ENCODE measurements at regions not wholly inside any gene's neighbourhood (a gene's known extent, or its start where the extent isn't known, plus 50 kb on each side); places are given as distances from the start of the nearest gene placed in this dataset.

- no peak for DNase-seq (ENCODE audit: low spot score)
- no peak for FAIRE-seq
Measured at GRCh38 chr6:126738146-126738545, 380.3 kb upstream of the RSPO3 start.

GRCh38 chr6:126738641-126739040 is 379.8 kb upstream of the RSPO3 start:
- FAIRE-seq (no peak), DNase-seq (ENCODE audit: low spot score) (no peak)

- DNase-seq (ENCODE audit: low spot score) (no peak), FAIRE-seq (no peak)
Measured at GRCh38 chr6:126743076-126743475, 375.4 kb upstream of the RSPO3 start.

- no peak for FAIRE-seq
Measured at GRCh38 chr6:126747728-126748540, 370.5 kb upstream of the RSPO3 start.

GRCh38 chr6:126753606-126754005 is 364.9 kb upstream of the RSPO3 start:
- FAIRE-seq (no peak), DNase-seq (ENCODE audit: low spot score) (no peak)

More at GRCh38 chr6:126747728-126748540, 370.5 kb upstream of the RSPO3 start:
- no peak for DNase-seq (ENCODE audit: low spot score)

- DNase-seq (ENCODE audit: low spot score) (no peak), FAIRE-seq (no peak)
Measured at GRCh38 chr6:126761854-126762253, 356.6 kb upstream of the RSPO3 start.

- DNase-seq (ENCODE audit: low spot score) (no peak), FAIRE-seq (no peak)
Measured at GRCh38 chr6:126764104-126764503, 354.4 kb upstream of the RSPO3 start.

- DNase-seq (ENCODE audit: low spot score) (no peak), FAIRE-seq (no peak)
Measured at GRCh38 chr6:126764671-126765070, 353.8 kb upstream of the RSPO3 start.

GRCh38 chr6:126766820-126767219 is 351.7 kb upstream of the RSPO3 start:
- FAIRE-seq, result no peak
- DNase-seq (ENCODE audit: low spot score), result no peak

GRCh38 chr6:126767711-126768110 is 350.8 kb upstream of the RSPO3 start:
- FAIRE-seq, result no peak
- no peak for DNase-seq (ENCODE audit: low spot score)

- FAIRE-seq (no peak), DNase-seq (ENCODE audit: low spot score) (no peak)
Measured at GRCh38 chr6:126770176-126770575, 348.3 kb upstream of the RSPO3 start.

- DNase-seq (ENCODE audit: low spot score) (no peak), FAIRE-seq (no peak)
Measured at GRCh38 chr6:126773112-126773805, 345.2 kb upstream of the RSPO3 start.

- no peak for DNase-seq (ENCODE audit: low spot score)
- FAIRE-seq, result no peak
Measured at GRCh38 chr6:126779331-126779730, 339.1 kb upstream of the RSPO3 start.

GRCh38 chr6:126781582-126781981 is 336.9 kb upstream of the RSPO3 start:
- DNase-seq (ENCODE audit: low spot score) (no peak), FAIRE-seq (no peak)

- FAIRE-seq (no peak), DNase-seq (ENCODE audit: low spot score) (no peak)
Measured at GRCh38 chr6:126784161-126784790, 334.2 kb upstream of the RSPO3 start.

- DNase-seq (ENCODE audit: low spot score) (no peak), FAIRE-seq (no peak)
Measured at GRCh38 chr6:126786262-126786661, 332.2 kb upstream of the RSPO3 start.

- FAIRE-seq (no peak), DNase-seq (ENCODE audit: low spot score) (no peak)
Measured at GRCh38 chr6:126787635-126788034, 330.8 kb upstream of the RSPO3 start.

- DNase-seq (ENCODE audit: low spot score), result no peak
Measured at GRCh38 chr6:126788861-126789365, 329.6 kb upstream of the RSPO3 start.

GRCh38 chr6:126792340-126793085 is 326.0 kb upstream of the RSPO3 start:
- no peak for DNase-seq (ENCODE audit: low spot score)
- FAIRE-seq, result no peak

More at GRCh38 chr6:126788861-126789365, 329.6 kb upstream of the RSPO3 start:
- FAIRE-seq, result no peak

GRCh38 chr6:126795161-126795560 is 323.3 kb upstream of the RSPO3 start:
- FAIRE-seq, result no peak
- no peak for DNase-seq (ENCODE audit: low spot score)

GRCh38 chr6:126797981-126798380 is 320.5 kb upstream of the RSPO3 start:
- FAIRE-seq, result no peak

More at GRCh38 chr6:126797981-126798380, 320.5 kb upstream of the RSPO3 start:
- DNase-seq (ENCODE audit: low spot score), result no peak
